Stimulated activated CD8-positive, alpha-beta memory T cell treated with anti-CD3 and anti-CD28 coated beads, Interleukin-4, amount 100 ng/mL, for 1 hour (primary cell): ENCODE measurements at regions not wholly inside any gene's neighbourhood (a gene's known extent, or its start where the extent isn't known, plus 50 kb on each side); places are given as distances from the start of the nearest gene placed in this dataset.

Experiments
- DNase-seq, 2 donors: peaks; one replicate each; pipeline ENCODE4 v3.0.0-alpha.2; 2020; ENCODE audit warnings: low read depth in 2 of 2, low spot score in 1 of 2

- no peak for DNase-seq
Measured at GRCh38 chr1:5717031-5717682, 275.1 kb downstream of the NPHP4 start.

GRCh38 chr1:5716126-5716525, 276.1 kb downstream of the NPHP4 start:
- DNase-seq = no peak

- no peak for DNase-seq
Measured at GRCh38 chr1:5713101-5714010, 278.9 kb downstream of the NPHP4 start.

DNA sequence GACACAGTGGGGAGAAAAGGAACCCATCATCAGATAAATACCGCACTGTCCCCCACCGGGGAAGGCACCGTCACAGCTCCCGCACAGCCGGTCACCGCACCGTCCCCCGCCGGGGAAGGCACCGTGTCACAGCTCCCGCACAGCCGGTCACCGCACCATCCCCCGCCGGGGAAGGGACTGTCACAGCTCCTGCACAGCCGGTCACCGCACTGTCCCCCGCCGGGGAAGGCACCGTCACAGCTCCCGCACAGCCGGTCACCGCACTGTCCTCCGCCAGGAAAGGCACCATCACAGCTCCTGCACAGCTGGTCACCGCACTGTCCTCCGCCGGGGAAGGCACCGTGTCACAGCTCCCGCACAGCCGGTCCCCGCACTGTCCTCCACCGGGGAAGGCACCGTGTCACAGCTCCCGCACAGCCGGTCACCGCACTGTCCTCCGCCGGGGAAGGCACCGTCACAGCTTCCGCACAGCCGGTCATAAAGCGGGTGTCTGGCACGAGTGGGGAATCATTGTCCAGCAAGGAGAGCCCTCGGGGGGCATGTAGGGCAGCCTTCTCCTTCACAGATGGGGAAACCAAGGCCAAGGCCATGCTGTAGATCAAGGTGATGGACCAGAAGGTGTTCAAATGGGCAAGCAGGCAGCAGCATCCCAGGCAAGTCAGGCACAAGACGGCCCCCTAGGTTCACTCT, 280.1 kb downstream of the NPHP4 start:
- no peak for DNase-seq

- DNase-seq = no peak
Measured at GRCh38 chr1:5711079-5711478, 281.1 kb downstream of the NPHP4 start.

DNA sequence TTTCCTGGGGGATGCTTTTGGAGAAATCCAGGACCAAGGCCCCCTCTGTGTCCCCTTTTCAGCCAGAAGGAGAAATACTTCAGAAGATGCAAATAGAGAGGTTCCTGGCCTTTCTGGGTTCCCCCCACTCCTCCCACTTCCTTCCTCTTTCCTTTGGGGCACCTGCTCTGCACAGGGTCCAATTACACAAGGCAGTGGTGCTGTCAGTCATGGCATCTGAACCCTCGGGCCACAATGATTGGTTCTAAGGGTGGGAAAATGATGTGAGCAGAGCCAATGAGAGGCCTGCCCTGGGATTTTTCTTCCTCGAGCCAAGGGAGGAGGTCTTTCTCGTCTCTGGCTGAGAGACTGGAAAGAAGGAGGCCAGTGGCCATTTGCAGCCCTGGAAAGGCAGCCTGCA, 282.2 kb downstream of the NPHP4 start:
- no peak for DNase-seq

- DNase-seq = no peak
Measured at GRCh38 chr1:5709461-5709975, 282.7 kb downstream of the NPHP4 start.

DNA sequence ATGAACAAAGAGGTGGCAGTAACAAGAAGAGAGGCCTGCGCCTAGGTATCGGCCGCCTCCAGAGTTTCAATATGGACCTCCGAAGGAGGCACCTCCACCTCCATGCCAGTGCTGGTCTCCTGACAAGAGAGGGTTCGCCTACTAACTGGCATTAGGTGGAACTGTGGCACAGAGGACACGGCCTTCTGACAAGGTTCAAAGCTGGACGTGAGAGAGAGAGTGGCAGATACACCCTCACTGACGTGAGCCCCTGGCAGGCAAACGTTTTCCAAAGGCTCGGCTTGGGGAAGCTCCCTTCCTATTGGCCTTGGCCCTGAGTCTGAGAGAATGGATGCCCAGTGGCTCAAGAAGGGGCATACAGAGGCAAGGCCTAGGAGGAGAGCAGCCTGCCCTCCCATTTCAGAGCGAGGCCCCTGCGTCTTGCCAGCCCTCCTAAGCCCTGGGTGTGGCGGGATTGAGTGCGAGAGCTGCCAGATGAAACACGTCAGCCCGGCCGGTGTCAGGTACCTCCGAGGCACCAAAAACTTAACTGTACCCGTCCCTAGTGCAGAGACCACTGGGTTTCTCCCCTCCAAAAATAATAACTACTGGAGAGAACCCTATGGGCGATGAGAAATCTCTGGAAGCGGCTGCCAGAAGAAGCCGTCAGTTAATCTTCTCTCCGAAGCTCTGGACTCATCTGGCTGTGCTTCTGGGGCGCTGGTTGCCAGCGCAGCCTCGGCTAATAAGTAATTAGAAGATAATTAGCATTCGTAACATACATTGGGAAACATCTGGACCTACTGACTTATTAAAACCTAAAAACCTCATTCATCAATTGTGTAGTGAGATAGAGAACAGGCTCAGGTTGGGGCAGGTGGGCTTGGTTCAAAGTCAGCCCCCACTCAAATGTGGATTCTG, 283.6 kb downstream of the NPHP4 start:
- no peak for DNase-seq

DNA sequence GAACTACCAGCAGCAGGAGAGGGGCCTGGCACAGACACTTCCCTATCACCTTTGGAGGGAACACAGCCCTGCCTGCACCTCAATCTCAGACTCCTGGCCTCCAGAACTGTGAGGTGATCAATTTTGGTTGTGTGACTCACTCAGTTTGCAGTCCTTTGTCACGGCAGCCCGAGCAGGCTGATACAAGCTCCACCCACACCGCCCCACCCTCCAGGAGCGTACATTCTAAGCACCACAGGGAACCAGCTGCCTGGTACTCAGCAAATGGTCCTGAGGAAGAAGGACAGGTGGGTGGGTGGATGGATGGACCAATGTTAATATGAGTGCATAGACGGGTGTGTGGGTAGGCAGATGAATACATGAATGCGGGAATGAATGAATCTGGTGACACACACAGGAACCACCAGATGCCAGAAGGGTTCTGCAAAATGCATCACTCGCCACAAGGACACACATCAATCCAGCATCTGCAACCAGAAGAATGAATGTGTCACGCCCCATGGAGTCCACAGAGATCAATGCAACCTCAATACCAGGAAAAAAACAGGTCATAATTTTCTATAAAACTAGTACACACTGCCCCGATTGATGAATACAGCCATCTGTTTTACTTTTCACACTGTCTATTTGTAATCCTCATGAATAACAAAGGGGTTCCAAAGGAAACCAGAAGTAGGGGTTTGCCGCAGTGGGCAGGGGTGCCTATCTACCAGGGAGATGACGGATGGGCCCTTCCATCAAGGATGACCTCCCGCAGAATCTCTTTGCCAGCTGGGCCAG, 284.5 kb downstream of the NPHP4 start:
- DNase-seq = no peak

- no peak for DNase-seq
Measured at GRCh38 chr1:5706239-5706638, 286.0 kb downstream of the NPHP4 start.

- no peak for DNase-seq
Measured at GRCh38 chr1:5705751-5706150, 286.5 kb downstream of the NPHP4 start.

- DNase-seq = no peak
Measured at GRCh38 chr1:5704561-5705514, 287.4 kb downstream of the NPHP4 start.

GRCh38 chr1:5701642-5702041, 290.6 kb downstream of the NPHP4 start:
- no peak for DNase-seq

- DNase-seq = no peak
Measured at GRCh38 chr1:5693568-5693967, 298.7 kb downstream of the NPHP4 start.

DNA sequence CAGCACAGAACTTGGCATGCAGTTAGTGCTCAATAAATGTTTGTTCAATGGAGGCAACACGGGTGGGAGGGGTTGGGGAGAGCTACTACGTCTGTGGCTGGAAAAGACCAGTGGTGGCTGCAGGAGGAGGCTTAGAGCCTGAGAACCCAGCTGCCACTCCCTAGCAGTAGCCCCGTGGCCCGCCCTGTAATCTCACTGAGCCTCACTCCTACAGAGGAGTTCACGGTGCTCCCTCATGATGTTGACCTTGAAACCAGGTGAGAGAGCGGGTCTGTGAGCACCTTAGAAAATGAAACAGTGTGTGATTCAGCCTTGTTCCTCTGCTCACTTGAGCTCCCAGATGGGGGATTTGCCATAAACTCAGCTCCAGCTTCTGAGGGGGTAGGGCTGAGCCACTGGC, 299.6 kb downstream of the NPHP4 start:
- no peak for DNase-seq

GRCh38 chr1:5691795-5692509, 300.3 kb downstream of the NPHP4 start:
- no peak for DNase-seq

DNA sequence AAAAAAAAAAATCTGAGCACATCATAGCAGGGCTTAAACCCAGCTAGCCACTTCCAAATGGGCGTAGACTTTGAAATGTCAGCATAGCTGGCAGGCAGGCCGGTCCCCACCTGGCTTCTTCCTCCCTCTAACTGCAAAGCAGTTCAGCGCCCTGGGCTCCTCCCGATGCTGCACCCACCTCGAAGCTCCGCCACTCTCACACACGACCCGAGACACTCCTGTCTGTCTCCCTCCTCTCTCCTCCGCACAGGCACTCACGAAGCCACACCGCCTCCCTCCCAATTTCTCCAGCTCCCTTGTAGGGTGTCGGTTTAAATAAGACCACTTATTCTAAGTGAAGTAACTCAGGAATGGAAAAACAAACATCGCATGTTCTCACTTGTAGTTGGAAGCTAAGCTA, 301.3 kb downstream of the NPHP4 start:
- DNase-seq = no peak

- DNase-seq = no peak
Measured at GRCh38 chr1:5690291-5690690, 301.9 kb downstream of the NPHP4 start.
